Neural cell (in vitro differentiated cells): ENCODE measurements at regions not wholly inside any gene's neighbourhood (a gene's known extent, or its start where the extent isn't known, plus 50 kb on each side); places are given as distances from the start of the nearest gene placed in this dataset.

Source experiments
- CTCF ChIP-seq: fragments of 450-650 bp; IDR thresholded peaks from 2 replicates; pipeline ENCODE4 v1.5.1; 2014; ENCODE audit warnings: antibody characterized with exemption, mild to moderate bottlenecking, moderate library complexity; ENCODE audit not compliant: poor library complexity, severe bottlenecking
- EP300 ChIP-seq: fragments of 450-650 bp; conservative IDR thresholded peaks from 2 replicates; pipeline ENCODE4 v1.6.1; 2014; ENCODE audit warnings: antibody characterized with exemption, mild to moderate bottlenecking, moderate library complexity; ENCODE audit not compliant: poor library complexity, severe bottlenecking
- TAF1 ChIP-seq: IDR thresholded peaks from 2 replicates; pipeline ENCODE4 v1.6.1; 2012; ENCODE audit warnings: low read depth

DNA sequence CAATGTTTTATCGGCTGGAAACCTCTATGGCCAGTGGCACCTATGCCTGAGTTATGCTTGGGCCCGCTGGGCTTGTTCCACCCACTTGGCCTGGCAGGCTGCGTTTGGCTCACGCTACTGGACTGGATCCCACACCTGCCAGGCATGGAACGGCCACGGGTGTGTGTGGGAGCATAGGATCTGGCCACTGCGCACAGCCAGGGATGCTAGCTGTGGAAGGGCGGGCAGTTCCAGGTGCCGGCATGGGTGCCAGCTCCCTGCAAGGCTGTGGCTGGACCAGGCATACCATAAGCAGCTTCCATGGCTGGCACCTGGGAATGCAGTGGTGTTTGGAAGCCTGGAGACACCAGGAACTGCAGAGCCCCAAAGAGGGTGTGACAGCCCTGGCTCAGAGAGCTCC is 1063.9 kb upstream of the ACO1 start:
- TF ChIP-seq CTCF (no peak), EP300 (no peak), TAF1 (no peak)
